ENCODE measurements at regions not wholly inside any gene's neighbourhood (a gene's known extent, or its start where the extent isn't known, plus 50 kb on each side); places are given as distances from the start of the nearest gene placed in this dataset.

DNA sequence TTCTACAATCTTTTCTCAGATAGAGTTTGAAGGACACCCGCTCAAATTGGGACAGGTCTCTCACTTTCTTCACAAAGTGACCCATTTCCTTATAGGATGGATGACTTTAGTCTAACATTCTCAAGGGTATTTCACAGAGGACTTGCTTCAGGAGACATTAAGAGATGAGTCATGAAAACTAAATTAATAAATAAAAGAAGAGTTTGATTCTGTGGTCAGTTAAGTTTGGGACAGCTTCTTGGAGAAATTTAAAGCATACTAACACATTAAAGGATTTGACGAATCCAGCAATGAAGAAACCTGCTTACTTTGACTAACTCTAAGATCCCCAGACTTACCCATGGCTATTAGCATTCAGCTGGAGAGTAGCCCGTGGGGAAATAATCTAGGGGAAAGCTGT is 95.6 kb upstream of the RAB3GAP2 start:
- in situ Hi-C loops (cut with HindIII; ENCODE audit: low sequenced_read_pairs): no loop called here

- in situ Hi-C loops (cut with HindIII; ENCODE audit: low sequenced_read_pairs): no loop called here
Observed at GRCh38 chr1:220366269-220366668, 94.0 kb upstream of the RAB3GAP2 start.

- in situ Hi-C loops (cut with HindIII; ENCODE audit: low sequenced_read_pairs): no loop called here
Observed at GRCh38 chr1:220363196-220363837, 91.1 kb upstream of the RAB3GAP2 start.

DNA sequence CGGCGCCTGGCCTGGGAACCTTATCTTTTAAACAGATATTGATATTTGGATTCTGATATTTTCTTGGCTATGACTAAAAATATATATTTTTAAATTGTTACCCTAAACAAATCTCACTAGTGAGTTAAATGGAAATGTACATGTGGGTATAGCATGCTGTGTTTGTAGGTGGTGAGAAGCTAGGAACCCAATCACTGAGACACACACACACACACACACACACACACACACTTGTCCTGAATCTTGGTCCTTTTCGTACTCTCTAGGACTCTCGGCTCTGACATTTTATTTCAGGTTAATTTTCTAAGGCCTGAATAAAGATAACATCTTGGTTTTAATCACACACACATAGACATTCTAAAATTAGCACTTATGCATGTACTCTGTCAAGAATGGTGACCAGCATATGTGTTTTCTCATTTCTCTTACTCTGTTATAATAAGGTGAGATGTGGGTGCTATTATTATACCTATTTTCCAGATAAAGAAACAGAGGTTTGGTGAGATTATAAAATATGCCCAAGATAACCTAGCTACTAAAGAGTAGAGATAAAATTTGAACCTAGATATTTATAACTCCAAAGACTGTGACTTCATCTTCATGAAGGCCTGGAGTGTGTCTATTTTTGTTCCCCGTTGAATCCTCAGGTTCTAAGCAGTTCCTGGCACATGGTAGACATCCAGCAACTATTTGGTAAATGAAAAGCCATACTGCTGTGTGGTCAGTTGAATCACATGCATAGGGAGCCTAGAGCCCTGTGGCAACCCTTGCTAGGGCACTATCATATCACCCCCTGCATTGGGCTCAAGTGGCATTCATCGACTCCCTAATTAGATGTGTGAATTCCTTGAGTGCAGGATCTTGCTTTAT is 85.0 kb upstream of the RAB3GAP2 start:
- in situ Hi-C loops (cut with HindIII; ENCODE audit: low sequenced_read_pairs): no loop called here

DNA sequence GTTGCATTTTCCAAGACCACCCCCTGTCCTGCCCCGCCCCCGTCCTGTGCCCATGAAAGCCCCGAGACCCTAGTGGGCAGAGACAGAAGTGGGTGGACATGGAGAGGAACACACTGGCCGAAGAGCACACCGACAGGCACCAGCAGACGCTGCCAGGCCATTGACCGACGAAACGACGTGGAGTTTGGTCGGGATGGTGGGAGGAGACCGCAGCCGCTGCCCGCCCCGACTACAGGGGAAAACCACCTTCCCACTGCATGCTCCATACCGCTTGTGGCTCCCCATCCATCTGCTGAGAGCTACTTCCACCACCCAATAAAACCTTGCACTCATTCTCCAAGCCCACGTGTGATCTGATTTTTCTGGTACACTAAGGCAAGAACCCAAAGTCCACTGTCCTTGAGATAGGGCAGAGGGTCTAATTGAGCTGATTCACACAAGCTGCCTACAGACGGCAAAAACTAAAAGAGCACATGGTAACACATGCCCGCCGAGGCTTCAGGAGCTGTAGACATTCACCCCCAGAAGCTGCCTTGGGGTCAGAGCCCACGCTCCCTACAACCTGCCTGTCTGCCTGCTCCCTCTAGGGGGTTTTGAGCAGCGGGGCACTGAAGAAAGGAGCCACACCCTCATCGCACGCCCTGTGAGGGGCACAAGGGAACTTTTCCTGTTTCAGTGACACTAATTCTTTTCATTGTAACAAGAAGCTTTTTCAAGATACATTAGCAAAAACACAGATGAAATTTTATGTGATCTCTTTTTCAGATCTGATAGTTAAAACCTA is 81.2 kb upstream of the RAB3GAP2 start:
- in situ Hi-C loops (cut with HindIII; ENCODE audit: low sequenced_read_pairs): no loop called here

GRCh38 chr1:220348211-220348610 is 76.0 kb upstream of the RAB3GAP2 start:
- in situ Hi-C loops (cut with HindIII; ENCODE audit: low sequenced_read_pairs): no loop called here

DNA sequence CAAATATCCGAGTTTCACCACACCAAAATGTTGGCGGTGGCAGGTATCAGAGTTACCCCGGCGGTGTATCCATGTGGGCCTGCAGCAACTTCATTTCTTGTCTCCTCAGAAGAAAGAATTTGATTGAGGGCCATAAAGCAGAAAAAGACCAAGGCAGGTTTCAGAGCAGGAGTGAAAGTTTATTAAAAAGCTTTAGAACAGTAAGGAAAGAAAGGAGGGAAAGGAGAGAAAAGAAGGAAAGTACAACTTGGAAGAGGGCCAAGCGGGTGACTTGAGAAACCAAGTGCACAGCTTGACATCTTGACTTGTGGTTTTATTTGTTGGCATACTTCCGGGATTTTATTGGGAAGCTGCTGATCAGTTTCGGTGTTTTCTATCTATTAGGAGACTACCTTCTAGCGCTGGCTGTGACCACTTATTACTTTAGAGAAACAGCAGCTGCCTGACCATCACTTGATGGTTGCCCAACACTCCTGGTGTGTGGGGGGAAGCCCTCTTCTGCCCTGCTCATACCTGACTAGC is 75.5 kb upstream of the RAB3GAP2 start:
- in situ Hi-C loops (cut with HindIII; ENCODE audit: low sequenced_read_pairs): no loop called here

DNA sequence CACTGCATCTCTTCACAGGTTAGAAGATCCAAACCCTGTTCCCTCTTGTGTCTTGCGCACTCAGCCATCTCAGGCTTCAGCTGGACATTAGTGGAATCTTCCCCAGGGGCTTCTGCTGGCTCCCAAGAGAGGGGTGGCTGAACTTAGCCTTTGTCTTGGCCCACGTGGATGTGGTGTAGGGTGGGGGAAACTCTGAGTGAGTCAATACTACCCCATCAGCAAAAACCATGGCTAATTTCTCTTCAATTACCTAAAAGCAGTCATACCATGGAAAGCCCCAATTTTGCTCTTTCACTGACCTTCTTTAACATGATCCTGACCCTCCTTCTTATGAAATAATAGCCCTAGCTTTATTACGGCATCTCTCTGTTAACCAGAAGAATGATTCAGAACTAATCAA is 72.5 kb upstream of the RAB3GAP2 start:
- in situ Hi-C loops (cut with HindIII; ENCODE audit: low sequenced_read_pairs): no loop called here

DNA sequence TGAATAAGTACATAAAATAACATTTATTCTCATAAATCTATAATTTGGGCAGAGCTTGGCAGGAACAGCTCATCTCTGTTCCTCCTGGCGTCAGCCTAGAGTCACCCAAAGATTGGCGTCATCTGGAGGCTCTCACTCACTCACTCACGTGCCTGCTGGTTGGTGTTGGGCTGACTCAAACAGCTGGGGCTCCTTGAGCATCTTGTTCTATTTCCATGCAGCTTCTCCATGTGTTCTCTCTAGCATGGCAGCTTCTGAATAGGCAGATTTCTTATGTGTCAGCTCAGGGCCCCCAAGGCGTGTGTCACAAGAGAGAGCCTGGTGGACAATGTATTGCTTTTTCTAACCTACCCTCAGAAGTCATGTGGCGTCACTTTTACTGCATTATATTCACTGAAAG is 70.6 kb upstream of the RAB3GAP2 start:
- in situ Hi-C loops (cut with HindIII; ENCODE audit: low sequenced_read_pairs): no loop called here

DNA sequence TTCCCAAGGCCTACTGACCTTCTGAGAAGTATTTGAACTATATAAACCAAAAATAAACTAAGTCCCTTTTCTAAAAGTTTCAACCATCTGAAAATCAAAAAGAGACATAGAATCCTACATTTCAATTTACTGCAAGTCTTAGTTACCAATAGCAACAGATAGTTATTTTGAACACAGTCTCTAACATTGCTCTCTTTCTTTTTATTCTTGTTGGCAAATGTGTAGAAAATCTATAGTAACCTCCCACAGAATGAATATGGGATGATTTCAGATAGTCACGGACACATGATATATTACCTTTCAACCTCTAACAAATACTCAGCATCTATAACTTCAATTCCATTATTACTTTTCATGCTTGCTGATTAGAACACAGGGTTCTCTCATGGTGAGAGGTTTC is 68.9 kb upstream of the RAB3GAP2 start:
- in situ Hi-C loops (cut with HindIII; ENCODE audit: low sequenced_read_pairs): no loop called here

DNA sequence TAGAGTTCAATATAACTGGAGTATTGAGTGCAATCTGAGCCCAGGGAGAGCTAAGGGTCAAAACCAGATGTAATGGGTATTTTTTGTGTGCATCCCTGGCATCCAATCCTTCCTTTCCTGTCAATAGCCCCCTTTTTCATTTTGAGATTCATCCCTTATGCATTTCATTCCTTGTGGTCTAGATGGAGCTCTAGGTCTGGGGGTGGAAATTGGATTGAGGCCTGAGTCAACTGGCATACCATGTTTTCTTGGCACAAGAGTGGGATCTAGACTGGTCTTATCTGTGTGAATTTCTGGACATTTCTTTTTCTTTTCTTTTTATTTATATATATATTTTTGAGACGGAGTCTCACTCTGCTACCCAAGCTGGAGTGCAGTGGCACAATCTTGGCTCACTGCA is 67.3 kb upstream of the RAB3GAP2 start:
- in situ Hi-C loops (cut with HindIII; ENCODE audit: low sequenced_read_pairs): loop anchor here (5.0 kb wide), 1 partner anchor 33 kb away; no protein-coding TSS in a partner anchor

GRCh38 chr1:220338759-220339158 is 66.5 kb upstream of the RAB3GAP2 start:
- in situ Hi-C loops (cut with HindIII; ENCODE audit: low sequenced_read_pairs): loop anchor here (5.0 kb wide), 1 partner anchor 34 kb away; no protein-coding TSS in a partner anchor

DNA sequence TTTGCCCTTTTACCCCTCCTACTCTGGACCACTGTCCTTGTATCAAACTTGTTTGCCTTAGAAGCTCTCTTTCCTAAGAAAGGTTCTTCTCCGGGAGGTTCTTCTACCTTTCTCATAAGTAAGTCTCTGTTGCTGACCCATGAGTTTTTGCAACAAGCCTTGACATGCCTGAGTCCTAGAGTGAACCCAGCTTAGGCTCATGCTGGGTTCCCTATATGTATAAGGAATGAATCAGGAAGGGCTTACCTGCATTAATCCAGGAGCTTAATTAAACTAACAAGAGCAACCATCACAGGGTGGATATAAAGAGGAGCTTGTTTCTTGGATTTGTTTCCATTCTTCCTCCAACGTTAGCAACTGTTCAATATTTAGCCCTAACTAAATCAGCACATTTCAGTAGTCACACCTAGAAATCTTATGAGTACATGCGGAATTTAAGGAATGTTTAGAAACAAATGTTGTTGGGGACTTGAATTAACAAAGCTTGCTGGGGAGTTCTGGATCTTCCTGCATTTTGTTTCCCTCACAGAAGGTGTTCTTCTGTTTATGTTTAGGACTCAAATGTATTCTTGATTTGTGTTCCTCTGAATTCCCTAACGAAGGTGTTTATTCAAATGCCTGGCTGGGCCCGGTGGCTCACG is 64.3 kb upstream of the RAB3GAP2 start:
- in situ Hi-C loops (cut with HindIII; ENCODE audit: low sequenced_read_pairs): loop anchor here (5.0 kb wide), 1 partner anchor 36 kb away; no protein-coding TSS in a partner anchor

- in situ Hi-C loops (cut with HindIII; ENCODE audit: low sequenced_read_pairs): loop anchor here (5.0 kb wide), 1 partner anchor 37 kb away; no protein-coding TSS in a partner anchor
Observed at GRCh38 chr1:220335668-220336067, 63.4 kb upstream of the RAB3GAP2 start.

DNA sequence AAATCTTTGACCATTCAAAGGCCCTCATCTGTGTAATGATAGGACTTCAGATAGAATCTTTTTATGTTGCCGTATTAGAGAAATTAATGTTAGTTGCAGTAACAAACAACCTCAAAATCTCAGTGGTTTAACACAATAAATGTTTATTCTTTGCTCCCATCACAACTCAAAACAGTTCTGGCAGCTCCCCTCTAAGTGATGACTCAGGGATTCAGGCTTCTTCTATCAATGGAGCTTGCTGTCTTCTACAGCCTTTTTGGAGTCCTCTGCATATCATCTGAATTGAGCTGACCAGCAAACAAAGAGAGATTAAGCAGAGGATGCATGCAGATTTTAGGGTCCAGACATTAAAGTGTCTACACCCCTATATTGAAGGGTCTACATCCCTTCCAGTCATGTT is 59.1 kb upstream of the RAB3GAP2 start:
- in situ Hi-C loops (cut with HindIII; ENCODE audit: low sequenced_read_pairs): no loop called here

DNA sequence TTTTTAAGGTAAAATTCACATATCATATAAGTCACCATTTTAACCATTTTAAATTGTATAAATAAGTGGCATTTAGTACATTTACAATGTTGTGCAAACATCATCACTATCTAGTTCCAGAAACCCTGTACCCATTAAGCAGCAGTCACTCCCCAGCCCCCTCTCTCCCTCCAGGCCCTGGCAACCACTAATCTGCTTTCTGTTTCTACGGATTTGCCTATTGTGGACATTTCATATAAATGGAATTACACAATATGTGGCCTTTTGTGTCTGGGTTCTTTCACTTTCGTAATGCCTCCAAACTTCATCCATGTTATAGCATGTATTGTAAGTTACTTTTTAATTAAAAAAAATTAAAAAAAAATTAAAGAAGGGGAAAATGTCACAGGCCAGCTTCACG is 58.0 kb upstream of the RAB3GAP2 start:
- in situ Hi-C loops (cut with HindIII; ENCODE audit: low sequenced_read_pairs): no loop called here

DNA sequence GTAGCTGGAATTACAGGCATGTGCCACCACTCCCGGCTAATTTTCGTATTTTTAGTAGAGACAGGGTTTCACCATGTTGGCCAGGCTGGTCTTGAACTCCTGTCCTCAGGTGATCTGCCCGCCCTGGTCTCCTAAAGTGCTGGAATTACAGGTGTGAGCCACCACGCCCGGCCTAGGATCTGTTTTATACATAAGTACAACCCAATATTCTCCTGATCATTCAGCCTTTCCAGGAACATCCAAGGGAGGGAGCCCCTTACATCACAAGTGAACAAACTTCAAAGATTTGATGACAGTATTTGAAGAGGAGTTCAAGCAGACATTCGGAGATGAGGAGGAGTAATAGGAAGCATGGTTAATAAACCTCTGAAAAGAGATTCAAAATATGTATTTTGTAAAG is 54.9 kb upstream of the RAB3GAP2 start:
- in situ Hi-C loops (cut with HindIII; ENCODE audit: low sequenced_read_pairs): no loop called here

DNA sequence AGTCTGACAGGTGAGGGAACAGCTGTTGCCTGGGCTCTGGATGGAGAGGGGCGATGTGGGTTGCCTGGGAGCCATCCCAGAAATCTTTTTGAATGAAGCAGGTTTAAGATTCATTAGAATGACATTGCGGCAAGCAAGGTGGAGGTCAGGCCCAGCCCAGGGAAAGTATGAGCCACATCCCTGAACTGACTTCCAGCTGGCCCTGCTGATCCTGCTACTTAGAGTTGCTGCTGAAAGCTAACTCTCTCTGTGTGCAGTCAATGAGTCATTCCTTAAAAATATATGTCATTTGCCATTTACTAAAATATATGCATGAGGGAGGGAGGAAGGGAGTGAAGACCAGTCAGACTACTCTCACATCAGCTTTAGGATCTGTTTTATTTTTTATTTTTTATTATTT is 54.3 kb upstream of the RAB3GAP2 start:
- in situ Hi-C loops (cut with HindIII; ENCODE audit: low sequenced_read_pairs): no loop called here

DNA sequence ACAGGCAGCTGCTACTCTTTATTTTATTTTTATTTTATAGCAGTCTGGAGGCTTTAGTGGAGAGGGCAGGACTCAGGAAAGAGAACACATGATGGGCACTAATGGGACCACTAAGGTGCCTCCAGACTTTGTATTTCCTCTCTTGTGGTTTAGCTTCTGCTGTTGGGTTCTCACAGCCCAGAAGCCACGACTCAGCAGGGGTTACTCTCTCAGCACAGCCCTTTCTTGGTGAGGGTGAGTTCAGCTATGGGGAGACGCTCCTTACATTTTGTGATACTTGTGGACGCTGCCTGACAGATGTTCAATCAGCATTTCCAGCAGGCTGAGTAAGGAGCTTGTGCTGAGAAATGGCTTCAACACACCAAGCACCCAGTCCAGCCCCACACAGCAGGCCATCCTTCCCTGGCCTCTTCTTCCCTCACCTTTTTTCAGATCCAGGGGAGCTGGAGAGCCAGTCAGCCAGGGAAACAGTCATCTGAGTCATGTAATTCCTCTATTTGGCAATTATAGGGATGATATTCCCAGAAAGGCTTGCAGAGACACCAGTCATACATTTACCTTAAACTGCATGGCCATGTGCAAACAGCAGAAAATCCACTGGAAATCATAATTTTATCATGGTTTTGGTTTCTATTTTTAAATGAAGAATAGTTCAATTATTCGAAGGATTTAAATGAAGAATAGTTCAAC is 53.2 kb upstream of the RAB3GAP2 start:
- in situ Hi-C loops (cut with HindIII; ENCODE audit: low sequenced_read_pairs): no loop called here

- in situ Hi-C loops (cut with HindIII; ENCODE audit: low sequenced_read_pairs): no loop called here
Observed at GRCh38 chr1:220323717-220324116, 51.5 kb upstream of the RAB3GAP2 start.
